Inflammatory macrophage treated with lipopolysaccharide for 1 hour (primary cell): ENCODE measurements at regions not wholly inside any gene's neighbourhood (a gene's known extent, or its start where the extent isn't known, plus 50 kb on each side); places are given as distances from the start of the nearest gene placed in this dataset.

Experiments
- DNase-seq, 2 donors: peaks; one replicate each; pipeline ENCODE4 v3.0.0-alpha.2; 2020 to 2022

GRCh38 chr1:184882957-184883815 lies 91.1 kb downstream of the NIBAN1 start:
- DNase-seq: no peak

GRCh38 chr1:184881941-184882913 lies 92.1 kb downstream of the NIBAN1 start:
- peak in 1 of 2 donors; percentile 31 for DNase-seq

- no peak for DNase-seq
These were observed 94.3 kb downstream of the NIBAN1 start for GRCh38 chr1:184879876-184880557.

DNA sequence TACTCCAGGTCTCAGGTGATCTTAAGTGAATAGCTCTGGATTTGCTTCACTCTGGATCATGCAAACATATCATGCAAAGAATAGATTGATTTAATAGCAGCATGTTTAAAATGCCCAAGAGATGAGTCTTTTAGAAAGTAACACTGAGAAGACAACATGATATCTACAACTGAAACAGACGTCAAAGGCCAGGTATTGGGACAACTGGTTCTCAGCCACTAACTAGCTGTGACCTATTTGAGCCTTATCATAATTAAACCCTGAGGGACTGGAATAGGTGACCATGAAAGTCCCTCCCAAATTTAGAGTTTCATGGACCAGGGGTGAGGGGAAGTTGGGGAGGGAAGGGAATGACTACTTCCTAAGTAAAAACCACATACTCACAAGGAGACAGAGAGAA lies 95.7 kb downstream of the NIBAN1 start:
- DNase-seq: no peak

- no peak for DNase-seq
These were observed 96.3 kb downstream of the NIBAN1 start for GRCh38 chr1:184878002-184878401.

DNA sequence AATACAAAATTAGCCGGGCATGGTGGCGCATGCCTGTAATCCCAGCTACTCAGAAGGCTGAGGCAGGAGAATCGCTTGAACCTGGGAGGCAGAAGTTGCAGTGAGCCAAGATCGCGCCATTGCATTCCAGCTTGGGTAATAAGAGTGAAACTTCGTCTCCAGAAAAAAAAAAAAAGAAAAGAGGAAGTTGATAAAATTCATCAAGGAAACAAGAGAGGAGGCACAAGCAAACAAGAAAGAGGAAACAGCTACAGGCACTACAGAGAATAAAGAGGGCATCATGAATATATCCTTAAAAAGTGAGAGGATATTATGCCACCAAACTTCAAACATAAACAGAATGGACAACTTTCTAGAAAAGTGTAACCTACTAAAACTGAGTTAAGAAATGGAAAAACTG lies 98.3 kb downstream of the NIBAN1 start:
- peak; percentile 62 to 70 for DNase-seq

DNA sequence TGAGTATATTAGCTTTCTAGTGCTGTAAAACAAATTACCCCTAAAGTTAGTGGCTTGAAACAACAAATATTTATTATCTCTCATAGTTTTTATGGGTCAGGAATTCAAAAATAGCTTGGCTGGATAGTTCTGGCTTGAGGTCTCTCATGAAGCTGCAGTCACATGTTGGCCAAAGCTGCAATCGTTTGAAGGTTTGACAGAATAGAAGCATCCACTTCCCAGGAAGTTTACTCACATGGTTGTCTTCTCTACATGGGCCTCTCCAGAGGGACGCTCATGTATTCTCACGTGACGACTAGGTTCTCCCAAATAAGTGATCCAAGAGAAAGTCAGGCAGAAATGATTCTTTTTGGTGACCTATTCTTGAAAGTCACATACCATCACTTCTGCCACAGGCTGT lies 99.1 kb downstream of the NIBAN1 start:
- no peak for DNase-seq

- no peak for DNase-seq
These were observed 104.0 kb downstream of the NIBAN1 start for GRCh38 chr1:184870319-184870718.

GRCh38 chr1:184867866-184868689 lies 106.2 kb downstream of the NIBAN1 start:
- DNase-seq: peak in 1 of 2 donors; percentile 21

DNA sequence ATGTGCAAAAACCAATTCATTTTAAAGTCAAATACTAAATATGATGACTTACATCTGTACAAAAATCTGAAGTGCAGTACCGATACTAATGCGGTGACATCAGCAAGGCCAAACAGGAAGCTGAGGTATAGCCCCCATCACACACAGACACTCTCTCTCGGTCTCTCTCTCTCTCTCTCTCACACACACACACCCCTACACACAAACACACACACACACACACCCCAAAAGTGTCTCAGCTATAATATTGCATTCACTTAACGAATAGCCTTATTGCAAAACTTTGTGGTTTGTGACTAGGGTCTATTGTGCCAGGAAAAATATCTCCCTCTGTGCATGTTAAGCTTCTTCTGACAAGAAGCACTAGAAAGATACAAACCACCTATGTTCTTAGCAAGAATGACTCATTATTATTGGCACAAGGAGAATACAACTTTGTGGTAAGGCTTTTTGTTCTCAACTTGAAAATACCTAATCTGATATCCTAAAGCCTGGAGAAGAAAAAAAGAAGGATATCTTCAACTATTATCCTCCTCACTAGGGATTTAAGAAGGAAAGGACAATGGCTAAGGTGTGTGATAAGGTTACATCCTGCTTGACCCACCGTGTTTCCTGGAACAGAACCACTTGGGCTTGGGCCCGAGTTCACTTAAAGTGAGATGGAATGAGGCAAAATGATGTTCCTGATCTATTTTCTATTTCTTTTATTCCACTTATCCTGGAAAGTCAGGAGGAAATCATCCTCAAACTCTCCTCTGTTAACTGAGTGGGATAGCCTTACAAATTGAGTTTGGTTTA lies 107.1 kb downstream of the NIBAN1 start:
- peak in 1 of 2 donors; percentile 24 for DNase-seq

- no peak for DNase-seq
These were observed 107.7 kb downstream of the NIBAN1 start for GRCh38 chr1:184866586-184866985.

DNA sequence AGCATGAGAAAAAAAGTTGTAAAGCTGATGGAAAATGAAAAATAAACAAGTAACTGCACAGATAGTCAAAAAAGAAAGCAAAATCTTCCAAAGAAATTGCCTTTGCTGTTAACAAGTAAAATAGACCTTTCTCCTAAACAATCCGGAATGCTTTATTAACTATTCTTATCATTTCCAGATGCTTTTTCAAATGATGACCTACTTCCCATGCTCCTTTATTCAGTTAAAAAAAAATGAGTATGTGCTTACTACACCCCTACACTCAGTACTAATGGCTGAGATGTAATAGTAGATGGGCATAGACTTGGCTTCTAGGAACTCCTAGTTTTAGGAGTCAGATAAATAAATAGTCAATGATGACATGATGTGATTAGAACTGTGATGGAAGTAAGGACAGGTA lies 108.5 kb downstream of the NIBAN1 start:
- DNase-seq: no peak

GRCh38 chr1:184861755-184862336 lies 107.2 kb upstream of the EDEM3 start:
- no peak for DNase-seq

- no peak for DNase-seq
These were observed 106.5 kb upstream of the EDEM3 start for GRCh38 chr1:184860985-184861754.

GRCh38 chr1:184860535-184860934 lies 105.9 kb upstream of the EDEM3 start:
- no peak for DNase-seq

DNA sequence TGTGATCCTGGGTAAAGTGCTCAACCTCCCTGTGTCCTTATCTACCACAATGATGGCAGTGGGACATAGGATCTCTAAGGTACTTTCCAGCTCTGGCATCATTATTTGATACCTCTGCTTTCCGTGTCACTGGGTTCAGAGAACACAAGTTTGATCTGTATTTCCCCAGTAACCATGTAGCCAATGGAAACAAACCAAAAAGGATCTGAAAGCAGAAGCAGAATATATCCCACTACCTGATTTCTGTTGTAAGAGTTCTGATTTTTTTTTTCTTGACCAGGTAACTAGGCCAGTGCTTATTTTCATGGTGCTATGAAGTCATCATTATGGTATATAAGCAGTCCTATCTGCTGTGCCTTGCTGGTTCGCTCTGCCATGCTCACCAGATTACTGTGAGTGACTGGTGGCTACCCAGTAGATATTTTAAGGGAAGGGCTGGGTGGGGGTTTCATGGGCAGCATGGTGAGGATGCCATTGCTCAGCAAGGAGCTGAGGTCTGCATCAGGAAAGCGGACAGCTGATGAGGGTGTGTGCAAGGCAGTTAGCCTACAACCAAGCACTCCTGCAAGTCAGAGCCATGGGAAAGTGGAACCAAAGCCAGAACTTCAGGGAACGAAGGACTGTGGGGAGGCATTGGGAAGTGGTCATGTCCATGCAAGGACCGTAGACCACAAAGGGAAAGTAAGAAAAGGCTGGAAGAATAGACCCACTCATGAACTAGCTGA lies 104.9 kb upstream of the EDEM3 start:
- peak in 1 of 2 donors; percentile 29 for DNase-seq

GRCh38 chr1:184858288-184858687 lies 103.6 kb upstream of the EDEM3 start:
- DNase-seq: no peak

- DNase-seq: peak; percentile 57
These were observed 100.0 kb upstream of the EDEM3 start for GRCh38 chr1:184854496-184855140.

DNA sequence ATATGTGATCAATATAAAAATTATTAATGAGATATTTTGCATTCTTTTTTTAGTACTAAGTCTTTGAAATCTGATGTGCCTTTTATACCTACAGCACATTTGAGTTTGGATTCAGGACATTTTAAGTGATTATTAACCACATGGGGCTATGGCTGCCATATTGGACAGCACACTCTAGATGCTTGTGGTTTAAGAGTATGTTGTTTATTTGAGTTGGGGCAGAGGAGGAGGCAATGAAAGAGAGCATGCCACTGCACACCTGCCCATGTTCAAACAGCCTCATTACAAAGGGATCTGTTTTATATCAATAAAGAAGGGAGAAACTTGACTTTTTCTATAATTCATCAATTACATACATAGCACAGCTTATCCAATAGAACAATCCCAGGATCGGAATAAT lies 99.4 kb upstream of the EDEM3 start:
- DNase-seq: no peak
